GM18858 (cell line): ENCODE measurements at regions not wholly inside any gene's neighbourhood (a gene's known extent, or its start where the extent isn't known, plus 50 kb on each side); places are given as distances from the start of the nearest gene placed in this dataset.

Experiments used
- ATAC-seq: cut with Tn5 transposase; IDR thresholded peaks from one replicate; pipeline ENCODE4 v1.9.1; 2021; ENCODE audit not compliant: unreplicated experiment

GRCh38 chr6:138692058-138692977, 81.3 kb upstream of the CCDC28A start:
- ATAC-seq: peak; percentile 44

GRCh38 chr6:138692978-138693909, 80.3 kb upstream of the CCDC28A start:
- ATAC-seq: peak; percentile 28

- no peak for ATAC-seq
Measured at GRCh38 chr6:138695193-138695592, 78.4 kb upstream of the CCDC28A start.

GRCh38 chr6:138714493-138714892, 59.1 kb upstream of the CCDC28A start:
- no peak for ATAC-seq

- ATAC-seq: no peak
Measured at GRCh38 chr6:138716013-138716412, 57.6 kb upstream of the CCDC28A start.

GRCh38 chr6:138716971-138717665, 56.5 kb upstream of the CCDC28A start:
- no peak for ATAC-seq

- ATAC-seq: no peak
Measured at GRCh38 chr6:138719011-138719635, 54.4 kb upstream of the CCDC28A start.

- ATAC-seq: no peak
Measured at GRCh38 chr6:138719744-138720143, 53.8 kb upstream of the CCDC28A start.

GRCh38 chr6:138722425-138723371, 50.9 kb upstream of the CCDC28A start:
- ATAC-seq: no peak
